GM12891 (cell line): ENCODE measurements at regions not wholly inside any gene's neighbourhood (a gene's known extent, or its start where the extent isn't known, plus 50 kb on each side); places are given as distances from the start of the nearest gene placed in this dataset.

Experiments used
- POLR2A ChIP-seq: IDR thresholded peaks from 2 replicates; pipeline ENCODE4 v1.6.1; 2011; ENCODE audit warnings: low read depth, low read length, control low read depth
- POLR2AphosphoS5 ChIP-seq: IDR thresholded peaks from 2 replicates; pipeline ENCODE4 v1.6.1; 2011; ENCODE audit warnings: low read depth, low read length, control low read depth
- TAF1 ChIP-seq: IDR thresholded peaks from 2 replicates; pipeline ENCODE4 v1.6.1; 2011; ENCODE audit warnings: low read depth, low read length, control low read depth

DNA sequence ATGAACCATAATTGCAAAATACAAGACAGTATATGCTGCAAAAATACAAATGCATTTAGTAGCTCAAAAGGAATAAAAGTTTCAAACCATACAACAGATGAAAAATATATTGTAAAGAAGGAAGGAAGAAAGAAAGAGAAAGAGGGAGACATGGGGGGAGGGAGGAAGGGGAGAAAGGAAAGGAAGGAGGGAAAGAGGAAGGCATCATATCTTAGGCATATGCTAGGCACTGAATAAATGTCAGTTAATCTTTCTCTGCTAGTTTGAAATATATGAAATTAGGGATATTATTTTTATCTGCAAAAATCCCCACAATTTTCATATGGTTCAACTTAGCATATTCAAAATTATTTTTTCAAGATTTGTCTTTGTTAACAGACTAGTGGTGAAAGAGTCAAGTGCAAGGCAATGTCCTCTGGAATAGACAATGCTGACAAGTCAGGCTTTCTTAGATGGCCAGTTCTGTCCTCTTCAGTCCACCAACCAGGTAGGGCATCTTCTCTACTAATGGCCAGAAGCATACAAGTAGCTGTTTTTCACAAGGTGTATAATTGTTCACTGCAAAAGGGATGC is 506.4 kb downstream of the PRKD1 start:
- TF ChIP-seq POLR2AphosphoS5 (no peak), TAF1 (no peak), POLR2A (no peak)
